ENCODE measurements at regions not wholly inside any gene's neighbourhood (a gene's known extent, or its start where the extent isn't known, plus 50 kb on each side); places are given as distances from the start of the nearest gene placed in this dataset.

DNA sequence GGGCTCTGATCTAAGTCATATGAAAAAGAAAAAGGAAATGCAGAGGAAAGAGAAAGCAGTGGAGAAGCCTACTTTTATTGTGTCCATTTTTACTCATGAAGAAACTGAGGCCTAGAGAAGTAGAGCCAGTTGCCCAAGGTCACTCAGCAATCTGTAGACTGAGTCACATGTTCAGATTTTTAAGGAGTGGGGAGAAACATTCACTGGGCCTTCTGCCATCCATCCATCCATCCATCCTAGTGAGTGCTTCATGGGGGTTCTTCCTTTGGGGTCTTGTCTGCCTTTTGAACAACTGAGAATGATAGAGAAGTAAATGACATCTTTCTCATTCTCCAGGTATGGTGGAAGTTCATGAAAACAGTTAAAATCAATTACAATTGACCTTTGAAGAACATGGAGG lies 233.6 kb upstream of the SRRM4 start:
- H3K9me3 ChIP-seq: peaks cover 0 to 25% (median 12%) of the 10 kb centered on the region in 8 donors
- no peak for DNase-seq

DNA sequence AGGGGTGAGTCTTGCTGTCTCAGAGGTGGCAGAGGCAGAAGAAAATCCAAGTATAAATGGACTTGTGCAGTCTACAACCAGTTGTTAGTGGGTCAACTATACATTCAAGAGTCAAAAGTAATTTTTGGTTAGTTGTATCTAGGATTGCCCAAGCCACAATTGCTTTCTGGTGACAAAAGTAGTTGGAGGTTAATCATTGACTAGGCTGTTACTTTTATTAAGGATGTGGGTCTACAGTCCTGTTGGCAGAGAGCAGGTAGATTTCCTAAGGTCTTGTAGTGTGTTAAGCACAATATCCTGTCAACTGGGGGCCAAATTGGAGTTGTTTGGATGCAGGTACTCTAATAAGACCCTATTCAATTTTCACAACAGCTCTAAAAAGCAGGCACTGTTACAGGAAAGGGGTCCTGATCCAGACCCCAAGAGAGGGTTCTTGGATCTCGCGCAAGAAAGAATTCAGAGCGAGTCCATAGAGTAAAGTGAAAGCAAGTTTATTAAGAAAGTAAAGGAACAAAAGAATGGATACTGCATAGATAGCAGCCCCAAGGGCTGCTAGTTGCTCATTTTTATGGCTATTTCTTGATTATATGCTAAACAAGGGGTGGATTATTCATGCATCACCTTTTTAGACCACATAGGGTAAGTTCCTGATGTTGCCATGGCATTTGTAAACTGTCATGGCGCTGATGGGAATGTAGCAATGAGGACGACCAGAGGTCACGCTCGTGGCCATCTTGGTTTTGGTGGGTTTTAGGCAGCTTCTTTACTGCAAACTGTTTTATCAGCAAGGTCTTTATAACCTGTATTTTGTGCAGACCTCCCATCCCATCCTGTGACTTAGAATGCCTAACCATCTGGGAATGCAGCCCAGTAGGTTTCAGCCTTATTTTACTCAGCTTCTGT lies 232.6 kb upstream of the SRRM4 start:
- TF ChIP-seq POLR2A (IDR thresholded peaks at IDR 0.05) (no peak), POLR2AphosphoS5 (IDR thresholded peaks at IDR 0.05) (no peak)
- TF ChIP-seq, protein P1, sequence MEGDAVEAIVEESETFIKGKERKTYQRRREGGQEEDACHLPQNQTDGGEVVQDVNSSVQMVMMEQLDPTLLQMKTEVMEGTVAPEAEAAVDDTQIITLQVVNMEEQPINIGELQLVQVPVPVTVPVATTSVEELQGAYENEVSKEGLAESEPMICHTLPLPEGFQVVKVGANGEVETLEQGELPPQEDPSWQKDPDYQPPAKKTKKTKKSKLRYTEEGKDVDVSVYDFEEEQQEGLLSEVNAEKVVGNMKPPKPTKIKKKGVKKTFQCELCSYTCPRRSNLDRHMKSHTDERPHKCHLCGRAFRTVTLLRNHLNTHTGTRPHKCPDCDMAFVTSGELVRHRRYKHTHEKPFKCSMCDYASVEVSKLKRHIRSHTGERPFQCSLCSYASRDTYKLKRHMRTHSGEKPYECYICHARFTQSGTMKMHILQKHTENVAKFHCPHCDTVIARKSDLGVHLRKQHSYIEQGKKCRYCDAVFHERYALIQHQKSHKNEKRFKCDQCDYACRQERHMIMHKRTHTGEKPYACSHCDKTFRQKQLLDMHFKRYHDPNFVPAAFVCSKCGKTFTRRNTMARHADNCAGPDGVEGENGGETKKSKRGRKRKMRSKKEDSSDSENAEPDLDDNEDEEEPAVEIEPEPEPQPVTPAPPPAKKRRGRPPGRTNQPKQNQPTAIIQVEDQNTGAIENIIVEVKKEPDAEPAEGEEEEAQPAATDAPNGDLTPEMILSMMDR (IDR thresholded peaks at IDR 0.05 in 8 of 11, conservative IDR thresholded peaks at IDR 0.05 in 3 of 11): no peak
- Histone ChIP-seq H3K27me3 (replicated peaks in 1 of 7) (peaks cover 0 to 4% (median 0%) of the 10 kb centered on the region in 7 donors), H3K36me3 (no peaks in the 10 kb centered on the region), H3K27ac (no peak overlapping the region), H3K4me1 (no peaks in the 10 kb centered on the region), H3K9me3 (peaks cover 0 to 25% (median 12%) of the 10 kb centered on the region in 8 donors), H3K4me3 (no peak overlapping the region)
- intact Hi-C loops (cut with DNase I; ENCODE audit: low total_unique reads): no loop called here
- DNase-seq: no peak
- WGBS, 5 donors: 80 to 92% (median 86%) methylated on average over 7 of the region's 7 CpGs

More for the DNA sequence above, 233.6 kb upstream of the SRRM4 start:
- H3K27me3 ChIP-seq (replicated peaks in 1 of 7): no peaks in the 10 kb centered on the region
- H3K4me3 ChIP-seq: no peak overlapping the region
- H3K4me1 ChIP-seq: no peaks in the 10 kb centered on the region
- TF ChIP-seq POLR2A (IDR thresholded peaks at IDR 0.05): no peak
- TF ChIP-seq POLR2AphosphoS5 (IDR thresholded peaks at IDR 0.05): no peak
- TF ChIP-seq, protein P1 (IDR thresholded peaks at IDR 0.05 in 8 of 11, conservative IDR thresholded peaks at IDR 0.05 in 3 of 11): no peak
- H3K36me3 ChIP-seq: no peaks in the 10 kb centered on the region
- intact Hi-C loops (cut with DNase I; ENCODE audit: low total_unique reads): no loop called here
- H3K27ac ChIP-seq: no peak overlapping the region

DNA sequence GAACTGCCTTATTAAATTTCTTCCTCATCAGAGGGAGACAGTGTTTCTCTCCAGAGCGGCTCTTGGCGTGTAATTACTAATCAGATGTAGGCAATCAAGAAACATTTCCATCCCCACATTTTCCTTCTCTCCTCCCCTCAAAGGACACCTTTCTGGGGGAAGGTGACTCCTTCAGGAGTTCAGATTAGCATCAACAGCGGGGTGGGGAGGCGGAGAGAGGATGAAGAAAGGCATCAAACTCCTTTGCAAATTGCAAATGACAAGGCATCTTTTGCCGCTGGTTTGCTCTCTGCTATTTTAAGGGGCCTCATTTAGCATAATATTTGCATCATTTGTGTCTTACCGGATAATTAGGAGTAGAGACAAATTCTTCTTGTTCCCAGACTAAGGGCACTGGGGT lies 231.7 kb upstream of the SRRM4 start:
- no peak overlapping the region for H3K27ac ChIP-seq
- no peak overlapping the region for H3K4me3 ChIP-seq
- no peaks in the 10 kb centered on the region for H3K4me1 ChIP-seq
- WGBS, 5 donors: 64 to 79% (median 76%) methylated on average over 6 of the region's 6 CpGs
- intact Hi-C loops (cut with DNase I; ENCODE audit: low total_unique reads): no loop called here
- no peaks in the 10 kb centered on the region for H3K36me3 ChIP-seq
- no peak for TF ChIP-seq POLR2AphosphoS5 (IDR thresholded peaks at IDR 0.05)
- no peak for TF ChIP-seq POLR2A (IDR thresholded peaks at IDR 0.05)
- TF ChIP-seq, protein P1 (IDR thresholded peaks at IDR 0.05 in 8 of 11, conservative IDR thresholded peaks at IDR 0.05 in 3 of 11): no peak
- no peak for DNase-seq
- peaks cover 0 to 4% (median 0%) of the 10 kb centered on the region in 7 donors for H3K27me3 ChIP-seq (replicated peaks in 1 of 7)
- H3K9me3 ChIP-seq: peaks cover 0 to 25% (median 12%) of the 10 kb centered on the region in 8 donors

DNA sequence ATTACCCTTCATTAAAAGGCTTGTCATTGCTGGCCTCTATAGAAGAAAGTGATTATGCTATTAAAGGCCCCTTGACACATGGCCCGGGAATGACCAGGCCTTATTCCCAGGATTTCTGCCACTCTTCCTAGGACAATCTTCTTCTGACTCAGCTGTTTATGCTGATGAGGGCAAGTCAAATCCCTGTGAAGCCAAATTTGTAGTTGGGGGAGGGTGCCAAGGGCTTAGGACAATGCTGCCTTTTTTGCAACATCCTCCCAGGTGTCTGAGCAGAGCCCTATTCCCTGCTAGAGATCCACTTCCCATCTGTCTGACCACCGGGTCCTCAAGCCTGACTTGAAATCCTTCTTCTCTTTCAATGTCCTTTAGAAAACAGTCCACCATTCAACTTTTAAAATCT lies 230.7 kb upstream of the SRRM4 start:
- TF ChIP-seq POLR2A (IDR thresholded peaks at IDR 0.05) (no peak), POLR2AphosphoS5 (IDR thresholded peaks at IDR 0.05) (no peak)
- TF ChIP-seq, protein P1 (IDR thresholded peaks at IDR 0.05 in 8 of 11, conservative IDR thresholded peaks at IDR 0.05 in 3 of 11): no peak
- WGBS, 5 donors: 68 to 89% (median 78%) methylated on average over 2 of the region's 2 CpGs

More for the DNA sequence above, 230.7 kb upstream of the SRRM4 start:
- Histone ChIP-seq H3K27me3 (replicated peaks in 1 of 7) (peaks cover 0 to 4% (median 0%) of the 10 kb centered on the region in 7 donors), H3K4me1 (no peaks in the 10 kb centered on the region), H3K27ac (no peak overlapping the region), H3K4me3 (no peak overlapping the region), H3K36me3 (no peaks in the 10 kb centered on the region), H3K9me3 (peaks cover 0 to 25% (median 12%) of the 10 kb centered on the region in 8 donors)
- DNase-seq: no peak
- intact Hi-C loops (cut with DNase I; ENCODE audit: low total_unique reads): no loop called here

Measured in spleen (tissue), 11 donors.